Stimulated activated CD4-positive, alpha-beta T cell treated with anti-CD3 and anti-CD28 coated beads, Interleukin-2, amount 100 ng/mL, for 24 hours (primary cell): ENCODE measurements at regions not wholly inside any gene's neighbourhood (a gene's known extent, or its start where the extent isn't known, plus 50 kb on each side); places are given as distances from the start of the nearest gene placed in this dataset.

Experiments used
- DNase-seq, 2 donors: peaks; one replicate each; pipeline ENCODE4 v3.0.0-alpha.2; 2020

DNA sequence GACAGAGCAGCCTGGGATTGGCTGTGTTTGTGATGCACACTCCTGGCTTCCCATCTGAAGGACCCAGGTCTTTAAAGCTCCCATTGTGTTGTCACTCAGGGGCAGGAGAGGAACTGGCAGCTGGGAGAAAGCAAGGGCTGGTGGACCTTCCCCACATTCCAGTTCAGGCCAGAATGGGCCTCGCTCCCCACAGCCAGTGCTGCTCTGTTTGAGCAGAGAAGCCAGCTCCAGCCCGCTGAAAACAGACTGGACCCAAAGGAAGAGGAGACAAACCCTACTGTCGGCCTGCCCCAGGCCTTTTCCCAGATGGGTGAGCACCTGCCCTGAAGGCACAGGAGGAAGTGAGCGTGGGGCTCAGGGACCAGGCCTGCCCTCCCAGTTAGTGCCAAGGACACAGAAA, 499.4 kb downstream of the NPHP4 start:
- DNase-seq: no peak

DNA sequence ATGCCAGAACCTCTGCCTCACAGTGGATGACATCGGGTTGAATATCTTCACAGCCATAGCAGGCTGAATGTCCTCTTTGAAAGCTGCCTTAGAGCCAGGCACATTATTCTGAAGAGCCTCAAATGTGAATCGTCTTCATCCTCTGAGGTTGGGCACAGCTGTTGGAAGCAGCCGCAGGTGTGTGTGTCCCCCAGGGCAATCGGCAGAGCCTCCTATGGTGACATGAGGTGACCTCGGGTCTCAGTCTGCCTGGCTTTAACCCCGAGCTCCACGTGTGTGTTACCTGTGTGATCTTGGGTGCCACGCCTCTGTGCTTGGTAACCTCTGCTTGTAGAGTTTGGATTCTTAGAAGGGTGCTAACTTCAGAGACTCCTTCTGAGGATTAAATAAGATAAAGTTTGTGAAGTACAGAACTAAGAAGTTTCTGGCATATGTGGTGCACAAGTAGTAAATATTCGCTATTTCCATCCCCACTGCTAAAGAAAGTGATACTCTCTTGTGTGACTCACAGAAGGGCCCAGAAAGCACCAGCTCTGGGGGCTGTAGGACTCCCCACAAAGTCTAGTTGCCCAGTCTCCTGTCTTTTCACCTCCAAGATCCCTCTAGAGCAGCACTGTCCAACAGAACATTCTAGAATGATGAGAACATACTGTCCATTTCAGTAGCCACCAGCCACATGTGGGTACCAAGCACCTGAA, 500.9 kb downstream of the NPHP4 start:
- no peak for DNase-seq

DNA sequence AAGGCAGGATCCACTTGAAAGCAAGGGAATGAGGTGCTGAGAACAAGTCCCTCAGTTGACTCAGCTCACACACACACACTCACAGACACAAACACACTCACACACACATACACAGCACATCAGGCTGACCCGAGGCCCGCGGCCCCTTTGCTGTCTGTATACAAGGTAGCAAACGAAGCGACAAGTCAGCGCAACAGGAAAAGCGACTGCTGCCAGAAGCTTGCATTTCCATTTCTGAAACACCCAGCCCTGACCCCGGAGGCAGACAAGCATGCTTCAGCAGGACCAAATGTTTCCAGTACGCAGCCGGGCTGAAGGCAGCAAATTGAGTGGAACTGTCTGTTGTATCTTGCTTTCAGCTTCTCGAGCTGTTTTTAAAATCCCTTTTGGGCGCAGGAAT, 501.6 kb downstream of the NPHP4 start:
- DNase-seq: no peak

DNA sequence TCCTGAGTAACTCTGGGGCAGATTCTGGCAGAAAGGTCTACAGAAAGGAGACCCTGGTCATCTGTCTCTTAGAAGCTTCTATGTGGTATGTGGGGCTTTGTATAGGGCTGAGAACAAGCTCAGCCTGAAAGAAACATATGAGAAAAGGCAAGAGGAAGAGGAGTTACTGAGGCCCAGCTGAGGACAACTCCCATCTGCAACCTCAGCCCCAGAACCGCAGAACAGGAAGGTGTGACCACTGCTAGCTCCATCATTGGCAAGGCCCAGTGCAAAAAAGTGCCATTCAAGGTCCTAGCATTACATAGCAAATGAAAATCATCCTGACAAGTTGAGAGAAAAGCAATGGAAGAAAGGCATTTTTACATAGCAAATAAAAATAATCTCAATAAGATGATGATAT, 503.8 kb downstream of the NPHP4 start:
- no peak for DNase-seq

DNA sequence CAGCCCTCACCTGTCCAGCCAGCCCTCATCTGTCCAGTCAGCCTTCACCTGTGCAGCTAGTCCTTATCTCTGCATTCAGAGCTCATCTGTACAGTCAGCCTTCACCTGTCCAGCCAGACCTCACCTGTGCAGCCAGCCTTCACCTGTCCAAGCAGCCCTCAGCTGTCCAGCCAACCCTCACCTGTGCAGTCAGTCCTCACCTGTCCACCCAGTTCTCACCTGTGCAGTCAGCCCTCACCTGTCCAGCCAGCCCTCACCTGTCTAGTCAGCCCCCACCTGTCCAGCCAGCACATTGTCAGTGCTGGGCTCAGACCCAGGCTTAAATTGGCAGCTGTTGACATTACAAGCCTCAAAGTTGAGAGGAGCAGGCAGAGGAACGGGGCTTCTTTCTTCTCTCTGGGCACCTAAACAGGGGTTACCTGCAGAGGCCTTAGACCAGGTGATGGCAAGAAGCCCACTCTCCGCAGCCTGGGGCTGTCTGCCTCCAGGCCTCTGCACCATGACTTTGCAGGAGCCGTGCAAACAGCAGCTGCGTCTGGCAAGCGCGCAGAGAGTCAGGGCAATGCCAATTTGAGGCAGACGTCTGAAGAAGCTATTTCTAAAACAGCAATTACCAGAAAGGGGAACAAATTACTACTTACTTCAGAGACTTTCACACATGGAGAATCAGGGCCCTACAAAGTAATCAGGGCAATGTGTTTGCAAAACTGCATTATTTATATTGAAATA, 506.1 kb downstream of the NPHP4 start:
- no peak for DNase-seq

DNA sequence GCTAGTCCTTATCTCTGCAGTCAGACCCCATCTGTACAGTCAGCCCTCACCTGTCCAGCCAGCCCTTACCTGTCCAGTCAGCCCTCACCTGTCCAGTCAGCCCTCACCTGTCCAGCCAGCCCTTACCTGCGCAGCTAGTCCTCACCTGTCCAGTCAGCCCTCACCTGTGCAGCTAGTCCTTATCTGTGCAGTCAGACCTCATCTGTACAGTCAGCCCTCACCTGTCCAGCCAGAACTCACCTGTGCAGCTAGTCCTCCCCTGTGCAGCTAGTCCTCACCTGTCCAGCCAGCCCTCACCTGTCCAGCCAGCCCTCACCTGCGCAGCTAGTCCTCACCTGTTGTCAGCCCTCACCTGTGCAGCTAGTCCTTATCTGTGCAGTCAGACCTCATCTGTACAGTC, 506.8 kb downstream of the NPHP4 start:
- no peak for DNase-seq

DNA sequence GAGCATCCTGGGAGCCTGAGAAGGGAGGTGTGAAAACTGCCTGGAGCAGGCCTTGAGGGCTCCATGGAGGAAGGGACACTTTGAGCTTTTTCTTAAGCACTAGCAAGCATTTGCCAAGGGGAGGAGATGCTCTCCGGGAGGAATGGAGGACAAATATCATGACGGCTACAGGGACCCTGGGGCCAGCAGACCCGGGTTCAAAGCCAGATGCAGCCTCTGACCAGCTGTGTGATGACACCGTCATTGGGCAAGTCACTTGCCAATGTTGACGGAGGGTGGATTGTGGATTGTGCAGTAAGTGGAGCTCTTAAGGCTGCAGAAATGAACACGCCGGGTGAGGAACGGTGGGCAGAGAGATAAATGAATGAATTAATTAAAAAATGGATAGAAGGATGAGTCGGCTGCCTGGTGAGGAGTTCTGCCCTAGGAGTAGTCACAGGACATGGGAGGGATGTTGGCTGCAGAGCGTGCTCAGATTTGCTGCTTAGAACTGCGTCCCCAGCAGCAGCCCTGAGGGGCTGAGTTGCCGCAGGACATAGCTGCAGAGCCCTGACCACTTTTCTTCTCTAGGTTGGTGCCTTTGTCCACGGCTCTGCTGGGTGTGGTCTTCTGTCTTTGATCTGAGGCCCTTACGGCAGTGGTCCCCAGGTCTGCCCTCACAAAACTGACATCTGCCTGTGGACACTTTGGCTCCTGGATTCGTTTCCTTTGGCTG, 507.6 kb downstream of the NPHP4 start:
- DNase-seq: no peak

DNA sequence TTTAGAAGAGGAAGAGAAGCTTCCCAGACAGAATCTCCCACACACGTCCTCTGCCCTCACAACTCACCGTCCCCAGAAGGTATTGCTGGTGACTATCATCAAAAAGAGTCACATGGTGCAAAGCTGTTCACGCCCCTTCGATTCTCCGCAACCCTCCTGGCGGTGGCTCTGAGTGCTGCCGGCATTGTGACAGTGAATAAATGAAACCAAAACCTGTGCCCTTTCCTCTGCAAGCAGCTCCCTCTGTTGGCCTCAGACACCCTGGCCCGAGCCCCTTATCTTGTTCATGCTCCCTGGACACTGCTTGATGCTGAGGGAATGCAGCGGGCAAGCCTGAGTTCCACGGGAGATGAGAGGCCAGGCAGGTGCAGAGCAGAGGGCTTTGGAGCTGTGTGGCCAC, 510.3 kb downstream of the NPHP4 start:
- DNase-seq: peak; percentile 32 to 45

DNA sequence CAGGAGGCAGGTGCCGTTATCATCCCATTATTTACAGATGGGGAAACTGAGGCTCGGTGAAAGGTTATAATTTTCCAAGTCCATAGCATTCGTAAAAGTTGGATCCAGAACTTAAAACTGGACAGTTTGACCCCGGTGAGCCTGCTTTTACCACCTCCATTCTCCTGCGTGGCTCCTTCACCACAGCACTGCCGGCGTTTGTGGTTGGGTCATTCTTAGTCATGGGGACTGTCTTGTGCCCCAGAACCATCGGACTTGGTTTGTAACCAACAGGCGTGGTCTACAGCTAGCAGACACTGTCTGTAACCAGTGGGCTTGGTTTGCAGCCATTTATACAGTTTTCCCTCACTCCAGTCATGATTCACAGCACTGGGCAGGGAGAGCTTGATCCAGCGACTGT, 511.3 kb downstream of the NPHP4 start:
- DNase-seq: no peak

DNA sequence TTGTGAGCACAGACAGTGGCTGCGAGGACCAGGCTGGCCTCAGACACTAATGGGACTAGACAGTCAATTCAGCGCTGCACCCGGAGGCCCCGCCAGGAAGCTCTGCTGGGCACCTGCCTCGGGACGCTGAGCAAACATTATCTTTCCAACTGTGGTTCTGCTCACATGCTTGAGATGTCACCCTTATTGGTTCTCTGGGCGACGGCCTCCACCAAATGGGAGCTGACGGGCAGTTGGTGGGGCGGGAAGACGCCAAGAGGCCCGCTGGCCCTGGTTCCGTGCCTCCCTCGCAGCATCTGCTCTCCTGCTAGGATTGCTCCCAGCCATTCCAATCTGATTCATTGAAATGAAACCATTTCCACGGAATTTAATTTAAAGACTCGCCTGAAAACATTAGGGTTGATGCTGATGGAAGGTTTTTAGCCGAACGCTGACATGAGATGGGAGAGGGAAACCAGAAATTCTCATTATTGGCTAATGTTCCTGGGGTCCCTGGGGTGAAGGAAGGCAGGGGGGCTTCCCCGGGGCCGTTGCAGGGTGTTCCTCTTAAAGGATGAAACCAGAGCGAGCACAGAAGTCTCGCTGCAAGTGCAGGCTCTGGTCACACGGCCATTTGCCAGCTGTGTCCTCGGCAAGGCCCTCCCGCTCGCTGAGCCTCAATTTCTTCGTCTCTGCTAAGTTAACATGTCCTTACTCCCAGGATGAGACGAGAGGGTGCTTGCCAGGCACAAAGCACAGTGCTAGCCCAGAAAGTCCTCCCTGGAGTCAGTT, 512.2 kb downstream of the NPHP4 start:
- DNase-seq: no peak

DNA sequence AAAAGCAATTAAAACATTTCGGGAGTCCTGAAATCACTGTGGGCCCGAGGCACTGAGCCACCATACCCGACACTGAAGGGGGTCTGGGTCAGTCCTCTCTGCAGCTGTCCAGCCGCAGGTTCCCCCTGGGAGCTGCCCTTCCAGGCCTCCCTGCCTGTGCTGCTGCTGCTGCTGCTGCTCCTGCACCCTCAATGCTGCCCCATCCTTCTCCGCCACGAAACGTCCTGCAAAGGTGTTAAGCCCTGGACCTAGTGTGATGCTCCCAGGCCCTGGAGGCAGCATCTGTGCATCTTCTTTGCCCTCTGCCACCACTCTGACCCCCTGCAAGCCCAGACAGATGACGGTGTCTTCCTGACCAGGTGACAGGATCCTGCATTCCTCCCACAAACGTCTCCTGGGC, 513.3 kb downstream of the NPHP4 start:
- DNase-seq: no peak

DNA sequence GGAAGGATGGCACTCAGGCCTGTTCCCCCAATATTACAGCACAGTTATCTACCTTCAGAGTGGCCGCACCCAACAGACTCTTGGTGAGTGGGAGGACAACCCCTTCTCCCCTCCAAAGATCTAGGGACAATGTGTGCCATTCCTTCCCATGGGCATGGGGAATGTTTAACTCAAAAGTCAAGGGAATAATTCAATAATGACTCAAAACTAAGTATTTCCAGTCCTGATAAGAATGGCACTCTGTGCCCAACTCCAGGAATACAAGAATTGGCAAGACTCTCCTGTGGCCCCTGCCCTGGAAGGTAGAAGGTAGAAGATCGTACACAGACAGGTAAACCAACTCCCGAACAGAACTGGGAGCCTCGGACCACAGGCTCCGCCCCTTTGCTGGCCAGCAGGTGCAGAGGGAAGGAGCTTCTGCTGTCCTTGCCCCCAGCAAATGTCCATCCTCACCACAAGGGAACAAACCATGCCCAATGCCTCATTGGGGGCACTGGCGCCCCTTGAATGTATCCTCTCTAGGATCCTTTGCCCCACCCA, 514.0 kb downstream of the NPHP4 start:
- DNase-seq: no peak

DNA sequence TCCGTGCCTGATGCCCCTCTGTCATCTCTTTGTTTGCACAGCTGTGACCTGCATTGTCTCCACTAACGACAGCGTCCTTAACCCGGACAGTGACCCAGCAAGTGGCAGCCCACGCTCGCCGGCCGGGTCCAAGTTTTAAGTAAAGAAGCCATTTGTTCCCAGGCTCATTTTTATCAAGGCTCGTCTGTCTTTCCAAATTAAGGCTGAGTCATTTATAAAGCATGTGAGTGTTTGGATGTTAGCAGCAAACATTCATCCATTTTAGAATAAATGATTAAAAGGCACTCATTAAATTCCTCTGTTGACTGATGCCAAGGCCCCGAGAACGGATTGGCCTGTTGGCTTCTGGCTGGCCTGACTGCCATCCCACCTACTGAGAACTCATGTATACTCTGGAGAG, 514.5 kb downstream of the NPHP4 start:
- DNase-seq: no peak

DNA sequence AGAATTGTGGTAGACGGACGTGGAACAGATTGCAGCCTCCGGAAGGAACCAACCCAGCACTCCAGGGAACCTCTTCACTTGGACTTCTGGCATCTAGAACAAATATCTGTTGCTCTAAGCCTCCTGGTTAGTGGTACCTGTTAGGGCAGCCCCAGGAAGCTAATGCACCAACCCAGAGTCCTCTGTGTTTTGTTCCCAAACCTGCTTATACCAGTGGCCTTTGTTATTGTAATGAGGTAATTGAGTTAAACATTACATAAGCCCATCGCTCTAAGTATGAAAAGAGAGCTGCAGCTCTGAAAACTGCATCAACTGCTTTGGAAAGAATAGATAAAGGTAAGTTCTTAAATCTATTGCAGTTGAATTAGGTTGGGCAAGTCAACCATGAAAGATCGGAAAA, 516.7 kb downstream of the NPHP4 start:
- no peak for DNase-seq

DNA sequence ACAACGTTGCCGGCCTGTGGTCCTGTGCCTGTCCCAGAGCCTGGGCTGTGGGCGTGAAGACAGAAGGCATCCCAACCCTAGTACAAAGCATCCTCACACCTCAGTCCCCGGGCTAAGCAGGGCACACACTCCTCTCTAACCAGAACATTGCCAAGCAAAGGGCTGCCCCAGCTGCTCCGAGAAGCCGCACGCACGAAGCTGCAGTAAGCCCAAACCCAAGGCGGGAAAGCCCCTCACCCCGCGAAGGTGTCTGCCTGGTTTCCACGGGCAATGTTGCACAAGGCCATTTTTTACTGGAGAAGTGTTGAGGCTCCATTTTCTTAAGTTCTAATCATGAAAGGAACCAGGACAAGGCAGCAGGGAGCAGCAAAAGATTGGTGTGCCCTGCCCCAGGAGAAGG, 519.0 kb downstream of the NPHP4 start:
- no peak for DNase-seq

DNA sequence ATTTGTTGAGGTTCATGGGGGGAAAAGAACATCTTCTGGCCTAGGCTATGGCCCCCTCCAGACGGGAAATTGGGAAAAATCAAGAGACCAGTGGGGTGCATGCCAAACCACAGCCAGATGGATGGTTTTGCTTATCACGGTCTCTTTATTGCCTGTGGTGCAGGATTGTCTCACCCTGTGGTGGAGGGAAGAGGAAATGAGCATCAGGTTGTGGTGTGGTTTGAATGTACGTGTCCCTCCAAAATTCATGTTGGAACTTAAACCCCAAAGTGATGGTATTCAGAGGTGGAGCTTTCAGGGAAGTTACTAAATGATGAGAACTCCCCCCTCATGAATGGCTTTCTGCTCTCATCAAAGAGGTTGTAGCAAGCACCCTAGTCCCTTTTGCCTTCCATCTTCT, 525.7 kb downstream of the NPHP4 start:
- DNase-seq: no peak

DNA sequence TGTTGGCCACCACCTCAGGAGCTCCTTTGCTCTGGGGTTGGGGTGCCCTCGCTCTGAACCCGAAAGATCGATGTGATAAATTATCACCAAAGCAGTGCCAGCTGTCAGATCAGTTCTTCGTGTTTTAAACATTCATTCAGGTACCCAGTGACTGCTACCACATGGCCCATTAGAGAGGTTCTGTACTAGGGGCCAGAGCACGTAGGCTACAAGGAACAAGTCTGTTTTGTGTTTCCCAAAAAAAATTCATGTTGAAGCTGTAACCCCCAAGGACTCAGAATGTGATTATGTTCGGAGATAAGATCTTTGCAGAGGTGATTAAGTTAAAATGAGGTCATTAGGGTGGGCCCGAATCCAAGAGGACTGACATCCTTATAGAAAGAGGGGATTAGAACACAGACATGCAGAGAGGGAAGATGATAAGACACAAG, 526.9 kb downstream of the NPHP4 start:
- no peak for DNase-seq

DNA sequence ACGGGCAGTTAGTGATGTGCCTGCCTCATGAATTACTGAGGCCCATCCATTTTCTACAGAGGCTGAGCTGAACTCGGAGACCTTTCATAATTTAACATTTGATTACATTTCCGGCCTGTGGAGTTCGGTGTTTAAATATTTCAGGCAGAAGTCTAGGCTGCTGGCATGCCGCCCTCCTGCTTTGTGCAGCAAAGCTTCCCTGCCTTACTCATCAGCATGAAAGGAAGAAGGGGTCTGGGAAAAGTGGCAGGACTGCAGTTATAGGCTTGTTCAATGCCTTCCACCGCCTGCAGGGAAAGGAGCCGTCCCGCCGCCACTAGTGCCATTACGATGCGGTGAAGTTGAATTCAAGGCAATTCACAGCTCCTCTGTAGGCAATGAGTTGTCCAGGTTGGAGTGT, 527.9 kb downstream of the NPHP4 start:
- DNase-seq: no peak

DNA sequence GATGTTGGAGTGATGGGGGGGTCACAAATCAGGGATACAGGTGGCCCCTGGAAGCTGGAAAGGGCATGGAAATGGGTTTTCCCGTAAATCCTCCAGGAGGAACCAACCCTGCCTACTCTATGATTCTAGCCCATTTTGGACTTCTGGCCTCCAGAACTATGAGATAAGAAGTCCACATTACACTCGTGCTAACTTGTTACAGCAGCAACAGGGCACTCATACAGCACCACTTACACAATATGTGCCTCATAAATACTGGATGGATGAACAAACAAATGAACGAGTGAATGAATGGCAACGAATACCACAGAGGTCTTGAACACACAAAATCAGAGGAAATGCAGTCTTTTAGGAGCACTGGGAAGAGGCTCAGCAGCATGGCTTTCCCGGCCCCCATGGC, 531.3 kb downstream of the NPHP4 start:
- no peak for DNase-seq

DNA sequence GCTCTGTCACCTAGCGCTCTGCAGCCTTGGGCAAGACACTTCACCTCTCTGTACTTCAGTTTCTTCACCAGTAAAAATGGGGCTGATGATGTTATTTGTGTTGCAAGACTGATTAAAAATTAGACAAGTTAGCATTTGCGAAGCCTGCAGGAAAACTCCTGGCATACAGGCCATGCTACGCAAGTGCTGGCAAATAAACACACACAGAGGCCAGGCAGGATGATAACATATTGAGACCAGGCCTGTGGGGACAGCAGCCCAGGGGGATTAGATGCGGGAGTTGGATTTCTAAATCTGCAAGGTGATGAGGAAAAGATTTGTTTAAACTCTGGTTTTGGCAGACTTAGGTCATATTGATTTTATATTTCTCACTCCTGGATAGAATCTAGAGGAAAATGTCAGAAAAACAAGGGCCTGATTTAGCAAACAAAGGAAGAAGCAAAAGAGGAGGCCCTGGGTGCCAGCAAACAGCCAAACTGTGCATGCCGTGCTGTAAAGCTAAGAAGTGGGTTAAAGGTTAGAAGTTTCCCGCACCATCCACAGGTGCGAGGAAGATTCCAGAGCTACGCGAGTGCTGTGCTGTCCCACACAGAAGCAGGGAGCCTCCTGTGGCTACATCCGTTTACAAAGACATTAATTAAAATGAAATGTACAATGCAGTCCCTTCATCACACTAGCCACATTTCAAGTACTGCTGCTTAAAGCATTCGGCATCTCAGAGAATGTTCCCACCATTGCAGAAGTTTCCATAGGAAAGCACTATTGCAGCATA, 532.2 kb downstream of the NPHP4 start:
- DNase-seq: no peak

DNA sequence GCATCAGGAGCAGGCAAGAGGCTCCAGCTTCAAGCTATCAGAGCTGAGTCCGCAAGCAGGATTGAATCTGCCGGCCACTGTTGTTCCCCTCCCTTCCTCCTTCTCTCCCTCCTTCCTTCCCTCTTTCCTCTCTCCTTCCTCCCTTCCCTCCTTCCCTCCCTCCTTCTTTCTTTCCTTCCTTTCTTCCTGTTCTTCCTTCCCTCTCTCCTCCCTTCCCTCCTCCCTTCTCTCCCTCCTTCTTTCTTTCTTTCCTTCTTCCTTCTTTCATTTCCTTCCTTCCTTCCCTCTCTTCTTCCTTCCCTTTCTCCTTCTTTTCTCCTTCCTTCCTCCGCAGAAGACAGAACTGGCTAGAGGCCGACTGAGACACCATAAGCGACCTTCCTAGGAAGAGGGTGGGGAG, 534.0 kb downstream of the NPHP4 start:
- DNase-seq: no peak

DNA sequence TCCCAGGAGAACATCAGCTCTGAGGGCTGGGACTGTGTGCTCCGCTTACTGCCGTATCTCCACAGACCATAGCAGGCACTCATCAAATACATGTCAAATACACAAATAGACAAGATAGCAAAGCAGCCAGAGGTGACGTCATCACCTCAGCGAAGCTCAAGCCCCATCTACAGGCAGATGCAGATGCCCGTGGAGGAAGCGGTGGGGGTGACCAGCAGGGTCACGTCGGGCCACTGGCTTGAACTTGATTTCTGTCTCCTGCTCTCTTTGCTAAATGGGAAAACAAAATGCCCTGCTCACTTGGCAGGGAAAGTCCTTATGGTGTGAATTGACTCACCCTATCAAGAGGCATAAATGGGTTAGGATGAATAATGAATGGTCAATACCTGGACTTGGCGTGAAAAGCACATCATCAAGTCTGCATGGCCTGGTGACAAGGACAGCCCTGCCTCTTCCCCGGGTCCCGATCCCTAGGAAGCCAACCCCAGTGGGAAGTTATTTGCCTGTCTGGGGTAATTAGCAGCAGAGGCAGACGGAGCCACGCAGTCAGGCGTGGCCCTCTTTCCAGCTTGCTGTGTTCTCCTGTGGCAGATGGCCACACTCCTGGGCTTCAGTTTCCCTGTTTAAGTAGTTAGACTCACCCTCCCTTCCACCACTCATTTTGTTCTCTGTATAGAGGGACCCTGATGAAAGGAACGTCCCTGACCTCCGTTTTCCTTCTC, 536.0 kb downstream of the NPHP4 start:
- DNase-seq: no peak
